Right lobe of liver (tissue), 4 donors: ENCODE measurements at regions not wholly inside any gene's neighbourhood (a gene's known extent, or its start where the extent isn't known, plus 50 kb on each side); places are given as distances from the start of the nearest gene placed in this dataset.

Source experiments
- POLR2A ChIP-seq: fragments of 450-650 bp; IDR thresholded peaks from one replicate; pipeline ENCODE4 v1.6.1; 2017; ENCODE audit warnings: antibody characterized with exemption, mild to moderate bottlenecking
- TF ChIP-seq, protein P1 (sequence below), 4 donors: fragments of 200-600 bp in 3 of 4; fragments of 450-650 bp in 1 of 4; IDR thresholded peaks; one replicate each; pipeline versions ENCODE4 v1.5.1 to v1.8.0; 2016 to 2022; ENCODE audit warnings: antibody characterized with exemption in 4 of 4, mild to moderate bottlenecking in 2 of 4
- donor health status: DM: no; HTN: no; CAD: no.
- donor health status: DM: no; HTN: no; CAD: no.
- donor health status: DM: no; HTN: yes; CAD: no.

DNA sequence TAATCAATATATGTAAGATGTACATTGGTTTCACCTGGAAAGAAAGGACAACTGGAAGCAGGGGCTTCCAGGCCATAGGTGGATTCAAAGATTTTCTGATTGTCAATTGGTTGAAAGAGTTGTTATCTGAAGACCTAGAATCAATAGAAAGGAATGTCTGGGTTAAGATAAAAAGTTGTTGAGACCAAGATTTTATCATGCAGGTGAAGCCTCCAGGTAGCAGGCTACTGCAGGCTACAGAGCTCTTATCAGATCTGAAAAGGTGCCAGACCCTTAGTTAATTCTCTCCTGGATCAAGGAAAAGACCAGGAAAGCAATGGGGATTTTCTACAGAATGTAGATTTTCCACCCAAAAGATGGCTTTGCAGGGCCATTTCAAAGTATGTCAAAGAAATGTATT lies 487.2 kb downstream of the BTBD3 start:
- TF ChIP-seq, protein P1, sequence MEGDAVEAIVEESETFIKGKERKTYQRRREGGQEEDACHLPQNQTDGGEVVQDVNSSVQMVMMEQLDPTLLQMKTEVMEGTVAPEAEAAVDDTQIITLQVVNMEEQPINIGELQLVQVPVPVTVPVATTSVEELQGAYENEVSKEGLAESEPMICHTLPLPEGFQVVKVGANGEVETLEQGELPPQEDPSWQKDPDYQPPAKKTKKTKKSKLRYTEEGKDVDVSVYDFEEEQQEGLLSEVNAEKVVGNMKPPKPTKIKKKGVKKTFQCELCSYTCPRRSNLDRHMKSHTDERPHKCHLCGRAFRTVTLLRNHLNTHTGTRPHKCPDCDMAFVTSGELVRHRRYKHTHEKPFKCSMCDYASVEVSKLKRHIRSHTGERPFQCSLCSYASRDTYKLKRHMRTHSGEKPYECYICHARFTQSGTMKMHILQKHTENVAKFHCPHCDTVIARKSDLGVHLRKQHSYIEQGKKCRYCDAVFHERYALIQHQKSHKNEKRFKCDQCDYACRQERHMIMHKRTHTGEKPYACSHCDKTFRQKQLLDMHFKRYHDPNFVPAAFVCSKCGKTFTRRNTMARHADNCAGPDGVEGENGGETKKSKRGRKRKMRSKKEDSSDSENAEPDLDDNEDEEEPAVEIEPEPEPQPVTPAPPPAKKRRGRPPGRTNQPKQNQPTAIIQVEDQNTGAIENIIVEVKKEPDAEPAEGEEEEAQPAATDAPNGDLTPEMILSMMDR (IDR thresholded peaks at IDR 0.05), result no peak
- TF ChIP-seq POLR2A, result no peak
